Spinal cord (tissue), 9 donors: ENCODE measurements at regions not wholly inside any gene's neighbourhood (a gene's known extent, or its start where the extent isn't known, plus 50 kb on each side); places are given as distances from the start of the nearest gene placed in this dataset.

Source experiments
- DNase-seq, 6 donors: peaks; one replicate each; pipeline versions ENCODE4 v3.0.0 to v3.0.0-alpha.2; 2013 to 2015; ENCODE audit warnings: low spot score in 6 of 6, low read depth in 4 of 6
- H3K27ac ChIP-seq: one replicate; pipeline ENCODE4 v1.5.1; 2013; ENCODE audit warnings: low read depth, low read length, control low read depth
- H3K27me3 ChIP-seq: one replicate; pipeline ENCODE4 v1.6.1; 2013; ENCODE audit warnings: low read length; ENCODE audit not compliant: control insufficient read depth, insufficient read depth
- H3K36me3 ChIP-seq: one replicate; pipeline ENCODE4 v1.6.1; 2013; ENCODE audit warnings: low read length; ENCODE audit not compliant: control insufficient read depth, insufficient read depth
- H3K4me1 ChIP-seq: one replicate; pipeline ENCODE4 v1.6.1; 2013; ENCODE audit warnings: low read length; ENCODE audit not compliant: control insufficient read depth, insufficient read depth
- H3K4me3 ChIP-seq: one replicate; pipeline ENCODE4 v1.5.1; 2013; ENCODE audit warnings: low read depth, low read length, control low read depth
- H3K9me3 ChIP-seq: one replicate; pipeline ENCODE4 v1.6.1; 2013; ENCODE audit warnings: low read length; ENCODE audit not compliant: control insufficient read depth, insufficient read depth
- WGBS: methylation state at CpG from one replicate; pipeline ENCODE4 v1.1.5; 2013; ENCODE audit warnings: missing lambda C conversion rate; ENCODE audit not compliant: insufficient coverage; 5-methylcytosine and 5-hydroxymethylcytosine counted together
- donor health status: healthy.

- no peaks in the 10 kb centered on the region for H3K4me1 ChIP-seq
- no peak for DNase-seq
- H3K9me3 ChIP-seq, result no peaks in the 10 kb centered on the region
- H3K36me3 ChIP-seq, result no peaks in the 10 kb centered on the region
- no peaks in the 10 kb centered on the region for H3K27me3 ChIP-seq
- no peak overlapping the region for H3K4me3 ChIP-seq
- H3K27ac ChIP-seq, result no peak overlapping the region
- WGBS, result no CpG with 5 or more reads among the region's 3 CpGs
Observed at GRCh38 chr3:101946906-101947305, 97.6 kb downstream of the NFKBIZ start.

- no peak overlapping the region for H3K27ac ChIP-seq
- H3K27me3 ChIP-seq, result no peaks in the 10 kb centered on the region
- H3K36me3 ChIP-seq, result no peaks in the 10 kb centered on the region
- H3K4me1 ChIP-seq, result no peaks in the 10 kb centered on the region
- 100% methylated on average over 1 of the region's 4 CpGs for WGBS
- no peaks in the 10 kb centered on the region for H3K9me3 ChIP-seq
- no peak overlapping the region for H3K4me3 ChIP-seq
- no peak for DNase-seq
Observed at GRCh38 chr3:101950510-101950909, 101.2 kb downstream of the NFKBIZ start.

GRCh38 chr3:101950985-101951733, 101.8 kb downstream of the NFKBIZ start:
- WGBS, result no CpG with 5 or more reads among the region's 1 CpG
- Histone ChIP-seq H3K9me3 (no peaks in the 10 kb centered on the region), H3K4me3 (no peak overlapping the region), H3K4me1 (no peaks in the 10 kb centered on the region), H3K36me3 (no peaks in the 10 kb centered on the region), H3K27me3 (no peaks in the 10 kb centered on the region), H3K27ac (no peak overlapping the region)
- no peak for DNase-seq

GRCh38 chr3:101954361-101954760, 105.0 kb downstream of the NFKBIZ start:
- H3K27me3 ChIP-seq, result no peaks in the 10 kb centered on the region
- H3K4me1 ChIP-seq, result no peaks in the 10 kb centered on the region
- H3K27ac ChIP-seq, result no peak overlapping the region
- H3K9me3 ChIP-seq, result no peaks in the 10 kb centered on the region
- no peaks in the 10 kb centered on the region for H3K36me3 ChIP-seq
- WGBS, result 100% methylated on average over 2 of the region's 6 CpGs
- H3K4me3 ChIP-seq, result no peak overlapping the region
- DNase-seq, result peak in 1 of 6 donors; percentile 25

DNA sequence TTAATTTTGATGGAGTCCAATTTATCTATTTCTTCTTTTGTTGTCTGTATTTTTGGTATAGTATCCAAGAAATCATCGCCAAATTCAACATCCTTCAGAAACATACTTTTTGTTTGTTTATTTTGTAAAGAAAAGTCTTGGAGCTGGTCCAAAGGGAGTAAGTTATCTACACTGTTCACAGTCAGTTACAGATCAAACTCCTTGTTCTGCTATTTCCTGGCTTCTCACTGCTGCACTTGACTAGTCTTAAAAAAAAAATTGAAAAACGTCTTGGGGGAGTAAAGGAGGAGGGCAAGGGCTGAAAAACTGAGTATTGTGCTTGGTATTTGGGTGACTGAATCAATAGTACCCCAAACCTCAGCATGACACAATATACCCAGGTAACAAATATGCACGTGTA, 105.6 kb downstream of the NFKBIZ start:
- Histone ChIP-seq H3K27me3 (no peaks in the 10 kb centered on the region), H3K36me3 (no peaks in the 10 kb centered on the region), H3K27ac (no peak overlapping the region), H3K4me1 (no peaks in the 10 kb centered on the region), H3K4me3 (no peak overlapping the region), H3K9me3 (no peaks in the 10 kb centered on the region)
- peak in 1 of 6 donors; percentile 9 for DNase-seq
- WGBS, result no CpG with 5 or more reads among the region's 3 CpGs

DNA sequence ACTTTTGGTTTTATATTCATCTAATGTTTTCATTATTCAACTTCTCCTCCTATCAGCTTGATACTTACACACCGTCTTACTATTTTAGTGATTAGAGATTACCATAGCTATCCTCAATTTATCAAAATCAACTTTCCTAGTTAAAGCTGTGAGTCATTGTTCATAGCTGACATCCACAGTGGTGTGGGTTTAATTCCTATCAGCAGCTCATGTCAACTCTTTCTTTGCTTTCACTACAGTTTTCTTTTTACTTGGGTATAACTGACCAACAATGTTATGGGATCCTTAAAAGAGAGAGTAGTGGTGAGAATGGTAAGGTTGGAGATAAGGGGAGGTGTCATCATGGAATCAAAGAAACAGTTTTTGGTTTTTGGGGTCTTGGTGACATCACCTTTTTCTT, 112.7 kb downstream of the NFKBIZ start:
- no peak overlapping the region for H3K4me3 ChIP-seq
- DNase-seq, result no peak
- WGBS, result no CpG with 5 or more reads among the region's 1 CpG
- H3K9me3 ChIP-seq, result peaks cover 2% of the 10 kb centered on the region
- H3K36me3 ChIP-seq, result no peaks in the 10 kb centered on the region
- H3K4me1 ChIP-seq, result no peaks in the 10 kb centered on the region
- H3K27ac ChIP-seq, result no peak overlapping the region
- H3K27me3 ChIP-seq, result no peaks in the 10 kb centered on the region

DNA sequence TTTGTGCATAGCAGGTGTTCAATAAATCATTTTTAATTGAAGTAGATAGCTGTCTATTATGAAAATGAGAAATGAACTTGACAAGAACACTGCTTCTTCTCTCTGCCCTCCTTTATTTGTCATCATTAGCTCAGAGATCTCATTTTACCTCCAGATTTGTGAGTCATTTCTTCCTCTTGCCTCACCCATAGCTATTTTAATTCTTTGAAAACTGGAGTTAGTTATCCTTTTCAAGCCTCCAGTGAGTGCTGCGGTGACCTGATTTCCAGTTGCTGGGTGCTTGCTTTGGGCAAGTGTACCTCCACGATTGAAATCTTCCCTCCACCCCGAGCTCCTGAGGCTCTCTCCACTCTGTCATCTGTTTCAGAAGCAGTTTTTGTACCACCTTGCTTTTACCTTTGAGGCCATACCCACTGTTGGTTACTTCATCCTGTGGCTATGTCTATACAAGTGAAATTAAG, 114.6 kb downstream of the NFKBIZ start:
- Histone ChIP-seq H3K27me3 (no peaks in the 10 kb centered on the region), H3K4me3 (no peak overlapping the region), H3K27ac (no peak overlapping the region), H3K4me1 (no peaks in the 10 kb centered on the region), H3K36me3 (no peaks in the 10 kb centered on the region), H3K9me3 (peaks cover 2% of the 10 kb centered on the region)
- no peak for DNase-seq
- WGBS, result 88% methylated on average over 2 of the region's 3 CpGs

- Histone ChIP-seq H3K36me3 (no peaks in the 10 kb centered on the region), H3K9me3 (peaks cover 2% of the 10 kb centered on the region), H3K4me1 (no peaks in the 10 kb centered on the region), H3K4me3 (no peak overlapping the region), H3K27me3 (no peaks in the 10 kb centered on the region), H3K27ac (no peak overlapping the region)
- DNase-seq, result no peak
- WGBS, result 67% methylated on average over 3 of the region's 4 CpGs
Observed at GRCh38 chr3:101964861-101965260, 115.5 kb downstream of the NFKBIZ start.

- Histone ChIP-seq H3K27ac (no peak overlapping the region), H3K4me3 (no peak overlapping the region), H3K36me3 (no peaks in the 10 kb centered on the region), H3K4me1 (no peaks in the 10 kb centered on the region), H3K9me3 (no peaks in the 10 kb centered on the region), H3K27me3 (no peaks in the 10 kb centered on the region)
- DNase-seq, result no peak
- no CpG with 5 or more reads among the region's 1 CpG for WGBS
Observed at GRCh38 chr3:101966226-101966625, 116.9 kb downstream of the NFKBIZ start.

- no peak overlapping the region for H3K4me3 ChIP-seq
- H3K36me3 ChIP-seq, result no peaks in the 10 kb centered on the region
- H3K27me3 ChIP-seq, result no peaks in the 10 kb centered on the region
- no peak overlapping the region for H3K27ac ChIP-seq
- WGBS, result no CpG with 5 or more reads among the region's 4 CpGs
- H3K4me1 ChIP-seq, result no peaks in the 10 kb centered on the region
- H3K9me3 ChIP-seq, result no peaks in the 10 kb centered on the region
- DNase-seq, result no peak
Observed at GRCh38 chr3:101970212-101970611, 120.9 kb downstream of the NFKBIZ start.
